Loucy (cell line): ENCODE measurements at regions not wholly inside any gene's neighbourhood (a gene's known extent, or its start where the extent isn't known, plus 50 kb on each side); places are given as distances from the start of the nearest gene placed in this dataset.
"Not testable (repeated sequence)": the region's sequence is repeated elsewhere in the genome, so short reads cannot be mapped to it uniquely, and the experiment has no call there.

Experiments used
- H2AFZ ChIP-seq: fragments of 200-600 bp; sonication (generic); 2 replicates; pipeline ENCODE4 v1.6.0; 2016; ENCODE audit warnings: antibody characterized with exemption, mild to moderate bottlenecking, low read length, moderate library complexity
- H3F3A ChIP-seq: fragments of 200-600 bp; 2 replicates; pipeline ENCODE4 v1.6.0; 2016; ENCODE audit warnings: antibody characterized with exemption, low read depth, mild to moderate bottlenecking
- H3K27me3 ChIP-seq: fragments of 200-600 bp; sonication (generic); 2 replicates; pipeline ENCODE4 v1.6.1; 2014; ENCODE audit warnings: low read length, mild to moderate bottlenecking; ENCODE audit not compliant: insufficient read depth, poor library complexity, severe bottlenecking
- H3K36me3 ChIP-seq: fragments of 200-600 bp; sonication (generic); 2 replicates; pipeline ENCODE4 v1.6.1; 2016; ENCODE audit warnings: low read length; ENCODE audit not compliant: insufficient read depth
- H3K4me1 ChIP-seq: fragments of 200-600 bp; sonication (generic); 2 replicates; pipeline ENCODE4 v1.5.1; 2014; ENCODE audit warnings: low read length, mild to moderate bottlenecking; ENCODE audit not compliant: insufficient read depth, poor library complexity, severe bottlenecking
- H3K4me2 ChIP-seq: fragments of 200-600 bp; sonication (generic); 2 replicates; pipeline ENCODE4 v1.6.0; 2014; ENCODE audit warnings: antibody characterized with exemption, low read length, low read depth, mild to moderate bottlenecking; ENCODE audit not compliant: poor library complexity, severe bottlenecking
- H3K4me3 ChIP-seq: fragments of 200-600 bp; sonication (generic); 2 replicates; pipeline ENCODE4 v1.5.1; 2014; ENCODE audit warnings: low read length, mild to moderate bottlenecking, mixed read lengths; ENCODE audit not compliant: poor library complexity, severe bottlenecking
- H3K79me2 ChIP-seq: fragments of 200-600 bp; sonication (generic); 2 replicates; pipeline ENCODE4 v1.6.1; 2014; ENCODE audit warnings: low read length; ENCODE audit not compliant: insufficient read depth
- H3K9ac ChIP-seq: fragments of 200-600 bp; sonication (generic); 2 replicates; pipeline ENCODE4 v1.6.0; 2014; ENCODE audit warnings: mild to moderate bottlenecking, low read depth, low read length, moderate library complexity; ENCODE audit not compliant: poor library complexity, severe bottlenecking
- H3K9me2 ChIP-seq: fragments of 200-600 bp; sonication (generic); replicated peaks from 2 replicates; pipeline ENCODE4 v1.6.1; 2016; ENCODE audit warnings: low read depth, low read length, mixed read lengths
- H3K9me3 ChIP-seq: fragments of 200-600 bp; sonication (generic); 2 replicates; pipeline ENCODE4 v1.6.1; 2014; ENCODE audit warnings: mild to moderate bottlenecking, antibody characterized with exemption, low read length, low read depth; ENCODE audit not compliant: insufficient read depth
- H4K20me1 ChIP-seq: fragments of 200-600 bp; sonication (generic); 2 replicates; pipeline ENCODE4 v1.6.0; 2014; ENCODE audit warnings: antibody characterized with exemption, low read length, mild to moderate bottlenecking; ENCODE audit not compliant: insufficient read depth, poor library complexity, severe bottlenecking
- CTCF ChIP-seq: fragments of 200-600 bp; sonication (generic); conservative IDR thresholded peaks from 2 replicates; pipeline ENCODE4 v1.5.1; 2014; ENCODE audit warnings: mild to moderate bottlenecking, antibody characterized with exemption, low read length
- EZH2phosphoT487 ChIP-seq: fragments of 200-600 bp; IDR thresholded peaks from 2 replicates; pipeline ENCODE4 v1.6.1; 2018; ENCODE audit warnings: antibody characterized with exemption, mild to moderate bottlenecking, moderate library complexity, borderline replicate concordance

DNA sequence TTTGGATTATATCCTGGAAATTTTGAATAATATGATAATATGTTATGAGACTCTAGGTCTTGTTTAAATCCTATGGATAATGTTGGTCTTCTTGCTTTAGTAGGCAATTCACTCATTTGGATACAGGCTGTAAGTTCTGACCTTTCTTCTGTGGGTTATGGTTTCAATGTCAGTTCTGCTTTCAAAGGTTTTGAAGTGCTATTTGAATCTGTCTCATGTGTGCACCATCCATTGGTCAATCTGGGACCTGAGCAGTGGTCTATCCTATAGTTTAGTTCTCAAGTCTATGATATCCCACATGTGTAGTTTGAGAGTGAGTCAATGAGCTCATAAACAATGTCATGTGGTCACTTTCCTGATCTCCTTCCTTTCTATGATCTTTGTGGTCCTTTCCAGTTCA is 94.4 kb downstream of the RMI1 start:
- Histone ChIP-seq H3F3A (no peaks in the 10 kb centered on the region), H3K4me2 (no peak overlapping the region), H2AFZ (no peak overlapping the region), H4K20me1 (no peaks in the 10 kb centered on the region), H3K4me3 (no peak overlapping the region), H3K27me3 (no peaks in the 10 kb centered on the region), H3K36me3 (no peaks in the 10 kb centered on the region), H3K9ac (no peak overlapping the region), H3K9me3 (no peaks in the 10 kb centered on the region), H3K79me2 (no peaks in the 10 kb centered on the region), H3K4me1 (no peaks in the 10 kb centered on the region), H3K9me2 (no peaks in the 10 kb centered on the region)
- no peak for TF ChIP-seq CTCF
- TF ChIP-seq EZH2phosphoT487: no peak

DNA sequence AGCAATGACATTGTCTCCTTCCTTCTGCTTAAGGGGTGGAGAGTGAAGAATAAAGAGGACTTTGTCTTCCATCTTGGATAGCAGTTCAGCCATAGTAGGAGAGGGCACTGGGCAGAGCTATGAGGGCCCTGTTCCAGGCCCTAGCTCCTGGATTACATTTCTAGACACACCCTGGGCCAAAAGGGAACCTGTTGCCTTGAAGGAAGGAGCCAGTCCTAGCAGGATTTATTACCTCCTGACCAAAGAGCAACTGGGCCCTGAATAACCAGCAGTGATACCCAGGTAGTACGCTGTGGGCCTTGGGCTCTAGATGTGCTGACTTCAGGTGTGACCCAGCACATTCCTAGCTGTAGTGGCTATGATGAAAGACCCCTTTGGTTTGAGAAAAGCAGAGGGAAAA is 95.8 kb downstream of the RMI1 start:
- Histone ChIP-seq H3K9me3 (no peaks in the 10 kb centered on the region), H3K36me3 (no peaks in the 10 kb centered on the region), H3K4me3 (no peak overlapping the region), H2AFZ (no peak overlapping the region), H3K79me2 (no peaks in the 10 kb centered on the region), H3K9ac (no peak overlapping the region), H3F3A (no peaks in the 10 kb centered on the region), H3K4me1 (no peaks in the 10 kb centered on the region), H3K27me3 (no peaks in the 10 kb centered on the region), H3K4me2 (no peak overlapping the region), H4K20me1 (no peaks in the 10 kb centered on the region), H3K9me2 (no peaks in the 10 kb centered on the region)
- TF ChIP-seq CTCF: no peak
- no peak for TF ChIP-seq EZH2phosphoT487

GRCh38 chr9:84077816-84078215 is 97.2 kb downstream of the RMI1 start:
- not testable (repeated sequence) for H3K4me2 ChIP-seq, H3K9ac ChIP-seq, H3K4me3 ChIP-seq, H2AFZ ChIP-seq, H3F3A ChIP-seq, H4K20me1 ChIP-seq, H3K36me3 ChIP-seq, H3K27me3 ChIP-seq, H3K9me3 ChIP-seq, H3K9me2 ChIP-seq, H3K4me1 ChIP-seq, H3K79me2 ChIP-seq

- H3K4me1 ChIP-seq: no peaks in the 10 kb centered on the region
These were observed 99.4 kb downstream of the RMI1 start for GRCh38 chr9:84079994-84080393.

More at GRCh38 chr9:84079994-84080393, 99.4 kb downstream of the RMI1 start:
- Histone ChIP-seq H3K9ac (no peak overlapping the region), H3K36me3 (no peaks in the 10 kb centered on the region), H2AFZ (no peak overlapping the region), H3K79me2 (no peaks in the 10 kb centered on the region), H3K9me2 (no peaks in the 10 kb centered on the region), H3K9me3 (no peaks in the 10 kb centered on the region), H4K20me1 (no peaks in the 10 kb centered on the region), H3K4me3 (no peak overlapping the region), H3K4me2 (no peak overlapping the region), H3F3A (no peaks in the 10 kb centered on the region), H3K27me3 (no peaks in the 10 kb centered on the region)
- TF ChIP-seq CTCF: no peak
- TF ChIP-seq EZH2phosphoT487: no peak
